NCI-H2196 treated with DMSO at 0.1 percent for 48 hours (cell line): ENCODE measurements at regions not wholly inside any gene's neighbourhood (a gene's known extent, or its start where the extent isn't known, plus 50 kb on each side); places are given as distances from the start of the nearest gene placed in this dataset.
"Not testable (repeated sequence)": the region's sequence is repeated elsewhere in the genome, so short reads cannot be mapped to it uniquely, and the experiment has no call there.

ENCODE experiments used
- DNase-seq: peaks from one replicate; lab custom pipeline; 2025; ENCODE audit not compliant: unreplicated experiment; lab: John Stamatoyannopoulos, UW

- no peak for DNase-seq
Observed at GRCh38 chr5:7269591-7270274, 126.2 kb upstream of the ADCY2 start.

GRCh38 chr5:7271435-7272084 is 124.4 kb upstream of the ADCY2 start:
- no peak for DNase-seq

DNA sequence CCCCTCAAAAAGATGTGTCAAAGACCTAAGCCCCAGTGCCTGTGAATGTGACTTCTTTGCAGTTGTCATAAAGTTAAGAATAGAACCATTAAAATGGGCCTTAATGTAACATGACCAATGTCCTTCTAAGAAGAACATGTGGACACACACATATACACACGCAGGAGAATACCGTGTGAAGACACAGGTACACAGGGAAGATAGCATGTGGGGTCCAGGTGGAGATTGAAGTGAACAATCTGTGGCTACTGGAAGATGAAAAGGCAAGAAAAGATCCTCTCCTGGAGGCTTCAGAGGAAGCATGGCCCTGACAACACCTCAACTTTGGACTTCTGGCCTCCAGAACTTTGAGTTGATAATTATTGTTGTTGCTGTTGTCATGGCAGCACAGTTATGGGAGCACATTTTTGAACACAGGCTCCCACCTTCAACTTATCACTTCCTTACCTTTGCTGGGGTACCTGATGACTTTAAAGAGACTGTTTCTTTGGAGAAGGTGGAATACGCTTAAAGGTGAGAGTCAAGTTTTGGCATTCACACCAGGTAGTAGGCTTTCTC is 123.5 kb upstream of the ADCY2 start:
- DNase-seq = no peak

DNA sequence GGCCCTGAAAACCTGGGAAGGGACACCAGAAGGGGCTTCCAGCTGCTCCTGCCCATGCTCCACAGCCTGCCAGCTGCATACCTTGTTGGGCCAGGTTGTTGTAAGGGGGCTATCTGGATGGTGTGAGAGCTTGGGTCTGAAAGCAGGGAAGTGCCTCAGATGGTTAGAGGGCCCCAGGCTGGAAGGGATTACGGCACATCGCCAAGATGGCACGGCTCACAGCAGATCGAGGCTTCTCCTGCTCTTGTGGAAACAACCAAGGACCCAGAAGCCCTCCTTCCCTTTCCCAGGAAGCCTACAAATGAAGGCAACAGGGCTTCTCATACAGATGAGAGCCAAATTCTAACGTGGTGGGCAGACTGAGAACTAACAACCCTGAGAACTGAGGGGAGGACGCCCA is 121.7 kb upstream of the ADCY2 start:
- DNase-seq = no peak

GRCh38 chr5:7289634-7290033 is 106.3 kb upstream of the ADCY2 start:
- not testable (repeated sequence) for DNase-seq

- DNase-seq = not testable (repeated sequence)
Observed at GRCh38 chr5:7297821-7298220, 98.1 kb upstream of the ADCY2 start.

DNA sequence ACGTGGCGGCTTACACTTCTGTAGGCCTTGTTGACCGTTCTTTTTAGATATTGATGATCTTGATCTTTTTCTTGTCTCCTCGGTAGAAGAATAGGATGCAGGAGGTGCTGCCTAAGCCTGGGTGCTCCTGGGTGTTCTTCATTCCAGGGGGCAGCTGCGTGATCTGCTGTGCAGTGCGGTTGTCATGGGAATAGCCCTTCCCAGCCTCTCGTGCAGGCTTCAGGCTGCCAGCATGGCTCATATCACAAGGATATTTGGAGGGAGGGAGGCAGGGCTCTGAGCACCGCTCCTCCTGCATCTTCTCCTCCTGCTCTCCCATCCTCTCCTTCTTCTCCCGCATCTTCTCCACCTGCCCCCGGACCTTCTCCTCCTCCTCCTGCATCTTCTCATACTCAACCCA is 96.2 kb upstream of the ADCY2 start:
- DNase-seq = not testable (repeated sequence)

DNA sequence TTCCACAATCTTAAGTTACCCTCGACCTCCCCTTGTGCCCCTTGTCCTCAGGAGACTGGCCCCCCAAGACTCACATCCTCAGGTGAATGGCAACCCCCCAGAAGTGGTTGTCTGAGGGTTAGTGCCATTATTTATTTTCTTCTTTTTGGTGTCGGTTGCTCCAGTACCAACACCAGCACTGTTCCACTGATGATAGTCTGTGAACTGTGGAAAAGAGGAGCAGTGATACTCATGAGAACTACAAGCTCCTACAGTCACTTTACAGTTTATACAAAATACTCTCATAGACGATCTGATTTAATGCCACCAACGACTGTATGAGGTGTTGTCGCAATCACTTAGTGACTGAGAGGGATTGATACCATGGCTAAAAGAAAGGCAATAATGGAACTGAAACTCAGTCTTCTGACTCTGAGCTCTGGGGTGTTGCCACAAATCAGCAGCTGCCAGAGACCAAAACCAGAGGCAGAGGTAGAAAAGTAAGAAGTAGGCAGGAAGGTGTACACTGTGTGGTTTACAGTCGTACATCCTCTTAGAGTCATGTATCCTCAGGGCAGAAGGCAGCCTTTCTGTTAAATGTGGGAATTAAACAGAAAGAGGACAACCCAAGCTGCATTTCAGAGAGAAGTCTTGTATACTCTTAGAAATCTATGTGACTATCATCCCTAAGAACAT is 90.8 kb upstream of the ADCY2 start:
- not testable (repeated sequence) for DNase-seq

- not testable (repeated sequence) for DNase-seq
Observed at GRCh38 chr5:7306556-7306955, 89.4 kb upstream of the ADCY2 start.

- DNase-seq = not testable (repeated sequence)
Observed at GRCh38 chr5:7307709-7308108, 88.2 kb upstream of the ADCY2 start.

- not testable (repeated sequence) for DNase-seq
Observed at GRCh38 chr5:7309715-7310114, 86.2 kb upstream of the ADCY2 start.

- DNase-seq = not testable (repeated sequence)
Observed at GRCh38 chr5:7310656-7311055, 85.3 kb upstream of the ADCY2 start.

GRCh38 chr5:7315118-7315517 is 80.8 kb upstream of the ADCY2 start:
- no peak for DNase-seq

- no peak for DNase-seq
Observed at GRCh38 chr5:7317751-7318150, 78.2 kb upstream of the ADCY2 start.

- DNase-seq = no peak
Observed at GRCh38 chr5:7320701-7321301, 75.1 kb upstream of the ADCY2 start.

DNA sequence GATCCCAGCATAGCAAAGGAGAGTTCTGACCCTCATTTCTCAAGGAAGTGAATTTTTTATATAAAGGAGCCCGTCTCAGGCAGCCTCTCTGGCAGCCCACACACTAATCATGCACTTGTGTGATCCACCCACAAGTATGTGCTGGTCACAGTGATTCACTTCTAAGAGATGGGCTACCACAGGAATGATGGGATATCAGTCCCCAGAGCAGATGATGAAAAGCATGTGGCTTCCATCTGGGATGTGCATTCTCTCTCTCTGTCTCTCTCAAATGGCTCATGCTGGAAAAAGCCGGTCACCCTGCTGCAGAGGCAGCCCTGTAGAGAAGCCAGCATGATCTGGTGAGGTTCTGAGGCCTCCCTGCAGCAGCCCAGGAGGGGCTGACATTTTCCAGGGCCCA is 74.2 kb upstream of the ADCY2 start:
- DNase-seq = no peak

DNA sequence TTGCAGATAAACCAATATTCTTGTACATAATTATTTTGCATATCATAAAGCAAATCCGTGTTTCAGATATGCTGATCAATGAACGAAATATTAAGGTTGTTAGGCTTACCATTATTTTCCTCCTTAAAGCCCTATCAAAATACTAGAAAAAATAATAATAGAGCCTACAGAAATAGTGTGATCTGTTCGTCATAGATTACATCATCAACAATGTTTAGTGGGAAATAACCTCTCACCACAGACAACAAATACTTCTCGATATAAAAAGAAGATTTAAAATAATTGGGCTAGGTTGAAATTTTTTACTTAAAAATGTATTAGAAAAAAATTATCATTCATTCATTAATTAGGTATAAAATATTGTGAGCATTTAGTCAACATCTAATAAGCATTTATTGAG is 71.0 kb upstream of the ADCY2 start:
- DNase-seq = no peak

DNA sequence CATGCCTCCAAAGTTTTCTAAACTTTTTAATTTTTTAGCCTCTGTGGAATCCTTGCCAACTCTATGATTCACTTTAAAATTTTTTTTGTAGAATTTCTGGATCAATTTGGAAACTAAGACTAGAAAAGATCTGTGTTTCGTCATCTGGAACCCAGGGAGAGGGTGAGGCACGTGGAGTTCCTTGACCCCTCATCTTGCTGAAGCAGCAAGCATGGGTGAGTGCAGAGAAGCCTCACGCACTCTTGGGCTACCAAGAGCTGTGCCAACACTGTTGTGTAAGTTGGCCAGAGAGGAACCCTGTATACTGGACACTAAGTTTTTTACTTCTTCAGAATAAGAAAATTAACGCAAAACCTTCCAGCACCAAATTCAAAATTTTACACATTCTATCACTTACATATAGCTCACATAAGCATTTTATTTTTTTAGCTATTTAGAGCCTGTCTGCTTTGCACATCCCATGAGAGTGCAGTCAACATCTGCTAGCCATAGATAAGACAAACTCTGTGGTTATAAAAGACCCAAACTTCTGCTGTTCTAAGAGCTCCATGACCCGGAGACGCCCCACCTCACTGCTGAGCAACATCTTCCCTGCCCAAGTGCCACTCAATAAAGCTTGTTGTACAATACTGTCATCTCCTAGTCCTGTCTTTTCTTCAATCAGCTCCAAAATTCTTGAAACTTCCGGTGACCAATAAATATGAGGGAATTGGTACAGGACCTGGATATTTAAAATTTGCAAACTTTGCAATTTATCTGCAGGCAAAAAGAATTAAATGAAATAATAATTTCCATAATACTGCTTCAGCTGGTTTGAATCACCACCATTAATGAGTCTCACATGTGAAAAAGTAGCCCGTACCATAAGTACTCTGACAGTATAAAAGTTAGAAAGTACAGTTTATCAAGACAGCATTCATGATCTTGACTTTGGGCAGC is 69.7 kb upstream of the ADCY2 start:
- DNase-seq = no peak

- DNase-seq = no peak
Observed at GRCh38 chr5:7329141-7329540, 66.8 kb upstream of the ADCY2 start.

- no peak for DNase-seq
Observed at GRCh38 chr5:7329712-7330111, 66.2 kb upstream of the ADCY2 start.
